Hepatocyte (in vitro differentiated cells): ENCODE measurements at regions not wholly inside any gene's neighbourhood (a gene's known extent, or its start where the extent isn't known, plus 50 kb on each side); places are given as distances from the start of the nearest gene placed in this dataset.

Experiments used
- CTCF ChIP-seq: fragments of 200-600 bp; sonication (generic); IDR thresholded peaks from 2 replicates; pipeline ENCODE4 v1.5.1; 2016; ENCODE audit warnings: antibody characterized with exemption, mild to moderate bottlenecking; ENCODE audit not compliant: poor library complexity
- EZH2 ChIP-seq: fragments of 200-600 bp; sonication (generic); IDR thresholded peaks from 2 replicates; pipeline ENCODE4 v1.6.1; 2016; ENCODE audit warnings: antibody characterized with exemption, mild to moderate bottlenecking, borderline replicate concordance
- EZH2phosphoT487 ChIP-seq: fragments of 200-600 bp; sonication (generic); IDR thresholded peaks from one replicate; pipeline ENCODE4 v1.6.1; 2018; ENCODE audit warnings: antibody characterized with exemption, mild to moderate bottlenecking, low read depth, moderate library complexity; ENCODE audit not compliant: unreplicated experiment, severe bottlenecking

- TF ChIP-seq CTCF (no peak), EZH2 (no peak), EZH2phosphoT487 (no peak)
Measured at GRCh38 chr21:35547946-35548774, 499.1 kb upstream of the RUNX1 start.
